ENCODE measurements at regions not wholly inside any gene's neighbourhood (a gene's known extent, or its start where the extent isn't known, plus 50 kb on each side); places are given as distances from the start of the nearest gene placed in this dataset.

DNA sequence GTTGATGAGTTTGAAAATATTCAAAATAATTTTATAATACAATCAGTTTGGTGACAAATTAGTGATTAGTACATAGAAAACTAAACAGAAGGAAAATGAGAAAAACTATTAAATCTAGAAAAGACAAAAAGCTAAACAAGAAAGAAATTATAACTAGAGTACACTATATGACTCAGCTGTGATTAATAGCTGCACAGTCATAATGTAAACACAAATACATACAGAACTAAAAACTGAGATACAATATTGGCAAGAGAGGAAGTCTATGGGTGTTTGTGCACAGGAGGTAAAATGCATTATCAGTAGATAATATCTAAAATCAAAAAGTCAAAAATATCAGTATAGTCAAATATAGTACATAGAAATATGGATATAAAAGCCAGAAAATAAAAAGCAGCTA is 80.7 kb upstream of the PCSK6 start:
- no peak overlapping the region for H3K4me2 ChIP-seq (ENCODE audit: low read length)

DNA sequence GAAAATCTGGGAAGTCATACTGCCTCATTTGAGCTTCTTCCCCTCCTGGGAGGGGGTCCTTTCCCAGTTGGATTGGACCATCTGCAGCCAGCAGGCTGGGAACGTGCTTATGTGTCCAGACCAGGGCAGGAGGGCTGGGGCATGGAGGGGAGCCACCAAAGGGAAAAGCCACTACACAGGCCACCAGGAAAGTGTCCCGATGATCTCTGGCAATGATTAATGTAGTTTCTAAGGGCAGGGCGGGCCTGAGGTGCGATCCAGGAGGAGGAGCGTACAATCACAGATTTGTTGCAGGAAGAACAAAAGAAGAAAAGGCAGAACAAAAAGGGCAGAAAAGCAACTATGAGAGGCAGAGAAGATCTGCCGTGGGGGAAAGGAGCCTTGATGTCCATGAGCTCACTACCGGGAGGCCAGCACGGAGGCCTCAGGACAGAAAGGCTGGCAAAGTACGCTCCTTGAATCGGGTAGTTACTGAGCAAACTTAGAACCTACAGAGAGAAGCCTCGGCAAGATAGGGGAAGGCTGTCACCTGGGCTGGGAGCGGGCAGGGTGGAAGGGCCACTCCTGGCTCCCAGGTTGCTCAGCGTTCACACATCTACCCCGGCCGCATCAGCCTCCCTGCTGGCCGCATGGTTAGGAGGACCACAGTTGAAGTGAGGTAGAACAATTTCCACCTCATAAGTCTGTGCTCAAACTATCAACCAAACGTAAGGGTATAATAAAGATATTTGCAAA is 79.5 kb upstream of the PCSK6 start:
- Histone ChIP-seq H3F3A (ENCODE audit: control insufficient read depth, insufficient read depth) (no peaks in the 10 kb centered on the region), H3K4me2 (ENCODE audit: low read length) (no peak overlapping the region), H3K9me2 (replicated peaks; ENCODE audit: control insufficient read depth, low read length) (no peaks in the 10 kb centered on the region), H3K4me3 (ENCODE audit: low read length) (no peak overlapping the region), H3K9me3 (ENCODE audit: control insufficient read depth, insufficient read depth, low read length) (no peaks in the 10 kb centered on the region), H3K27ac (ENCODE audit: low read depth, low read length) (no peak overlapping the region), H3K36me3 (ENCODE audit: control insufficient read depth, low read length) (no peaks in the 10 kb centered on the region), H3K79me2 (ENCODE audit: control insufficient read depth, low read length) (no peaks in the 10 kb centered on the region), H3K4me1 (ENCODE audit: control insufficient read depth, low read length) (no peaks in the 10 kb centered on the region), H4K20me1 (ENCODE audit: control insufficient read depth, insufficient read depth, low read depth, low read length) (no peaks in the 10 kb centered on the region), H3K27me3 (ENCODE audit: control insufficient read depth, low read length) (no peaks in the 10 kb centered on the region)
- TF ChIP-seq CTCF (IDR thresholded peaks at IDR 0.05; ENCODE audit: low read depth, low read length, poor library complexity, severe bottlenecking): no peak
- no peak for TF ChIP-seq EZH2phosphoT487 (IDR thresholded peaks at IDR 0.05; ENCODE audit: borderline replicate concordance, low read length)

More for the DNA sequence above, 80.7 kb upstream of the PCSK6 start:
- Histone ChIP-seq H3K9me3 (ENCODE audit: control insufficient read depth, insufficient read depth, low read length) (no peaks in the 10 kb centered on the region), H3K9me2 (replicated peaks; ENCODE audit: control insufficient read depth, low read length) (no peaks in the 10 kb centered on the region), H3K4me1 (ENCODE audit: control insufficient read depth, low read length) (no peaks in the 10 kb centered on the region), H3K4me3 (ENCODE audit: low read length) (no peak overlapping the region), H3K36me3 (ENCODE audit: control insufficient read depth, low read length) (no peaks in the 10 kb centered on the region), H3K79me2 (ENCODE audit: control insufficient read depth, low read length) (no peaks in the 10 kb centered on the region), H3K27me3 (ENCODE audit: control insufficient read depth, low read length) (no peaks in the 10 kb centered on the region), H3K27ac (ENCODE audit: low read depth, low read length) (no peak overlapping the region), H4K20me1 (ENCODE audit: control insufficient read depth, insufficient read depth, low read depth, low read length) (no peaks in the 10 kb centered on the region), H3F3A (ENCODE audit: control insufficient read depth, insufficient read depth) (no peaks in the 10 kb centered on the region)
- TF ChIP-seq EZH2phosphoT487 (IDR thresholded peaks at IDR 0.05; ENCODE audit: borderline replicate concordance, low read length): no peak
- no peak for TF ChIP-seq CTCF (IDR thresholded peaks at IDR 0.05; ENCODE audit: low read depth, low read length, poor library complexity, severe bottlenecking)

GRCh38 chr15:101568309-101568708 is 78.8 kb upstream of the PCSK6 start:
- no peak overlapping the region for H3K27ac ChIP-seq (ENCODE audit: low read depth, low read length)
- H3F3A ChIP-seq (ENCODE audit: control insufficient read depth, insufficient read depth): no peaks in the 10 kb centered on the region
- no peaks in the 10 kb centered on the region for H4K20me1 ChIP-seq (ENCODE audit: control insufficient read depth, insufficient read depth, low read depth, low read length)
- H3K9me2 ChIP-seq (replicated peaks; ENCODE audit: control insufficient read depth, low read length): no peaks in the 10 kb centered on the region
- H3K27me3 ChIP-seq (ENCODE audit: control insufficient read depth, low read length): no peaks in the 10 kb centered on the region
- no peak for TF ChIP-seq CTCF (IDR thresholded peaks at IDR 0.05; ENCODE audit: low read depth, low read length, poor library complexity, severe bottlenecking)
- no peak for TF ChIP-seq EZH2phosphoT487 (IDR thresholded peaks at IDR 0.05; ENCODE audit: borderline replicate concordance, low read length)
- no peaks in the 10 kb centered on the region for H3K4me1 ChIP-seq (ENCODE audit: control insufficient read depth, low read length)
- no peak overlapping the region for H3K4me3 ChIP-seq (ENCODE audit: low read length)
- no peaks in the 10 kb centered on the region for H3K79me2 ChIP-seq (ENCODE audit: control insufficient read depth, low read length)
- no peaks in the 10 kb centered on the region for H3K9me3 ChIP-seq (ENCODE audit: control insufficient read depth, insufficient read depth, low read length)
- no peaks in the 10 kb centered on the region for H3K36me3 ChIP-seq (ENCODE audit: control insufficient read depth, low read length)
- no peak overlapping the region for H3K4me2 ChIP-seq (ENCODE audit: low read length)

All from DOHH2 (cell line).